HG03571 (cell line): ENCODE measurements at regions not wholly inside any gene's neighbourhood (a gene's known extent, or its start where the extent isn't known, plus 50 kb on each side); places are given as distances from the start of the nearest gene placed in this dataset.
"Not testable (repeated sequence)": the region's sequence is repeated elsewhere in the genome, so short reads cannot be mapped to it uniquely, and the experiment has no call there.

Source experiments
- ATAC-seq: cut with Tn5 transposase; IDR thresholded peaks from one replicate; pipeline ENCODE4 v1.9.1; 2021; ENCODE audit not compliant: unreplicated experiment

- no peak for ATAC-seq
Observed at GRCh38 chr1:184858288-184858687, 103.6 kb upstream of the EDEM3 start.

- no peak for ATAC-seq
Observed at GRCh38 chr1:184854496-184855140, 100.0 kb upstream of the EDEM3 start.

- no peak for ATAC-seq
Observed at GRCh38 chr1:184854036-184854435, 99.4 kb upstream of the EDEM3 start.

GRCh38 chr1:184851822-184852746 lies 97.4 kb upstream of the EDEM3 start:
- no peak for ATAC-seq

GRCh38 chr1:184843732-184844495 lies 89.3 kb upstream of the EDEM3 start:
- peak; percentile 84 for ATAC-seq

GRCh38 chr1:184840596-184840995 lies 85.9 kb upstream of the EDEM3 start:
- ATAC-seq = no peak

GRCh38 chr1:184838504-184838951 lies 83.9 kb upstream of the EDEM3 start:
- no peak for ATAC-seq

GRCh38 chr1:184836934-184837895 lies 82.6 kb upstream of the EDEM3 start:
- ATAC-seq = no peak

- ATAC-seq = no peak
Observed at GRCh38 chr1:184836141-184836540, 81.5 kb upstream of the EDEM3 start.

GRCh38 chr1:184833994-184834393 lies 79.3 kb upstream of the EDEM3 start:
- not testable (repeated sequence) for ATAC-seq

GRCh38 chr1:184832517-184832916 lies 77.9 kb upstream of the EDEM3 start:
- ATAC-seq = no peak

- ATAC-seq = not testable (repeated sequence)
Observed at GRCh38 chr1:184829496-184829895, 74.8 kb upstream of the EDEM3 start.

GRCh38 chr1:184828369-184828717 lies 73.7 kb upstream of the EDEM3 start:
- ATAC-seq = no peak

- ATAC-seq = no peak
Observed at GRCh38 chr1:184827600-184828368, 73.1 kb upstream of the EDEM3 start.

- no peak for ATAC-seq
Observed at GRCh38 chr1:184826001-184826400, 71.3 kb upstream of the EDEM3 start.

GRCh38 chr1:184825571-184825970 lies 70.9 kb upstream of the EDEM3 start:
- ATAC-seq = no peak

- ATAC-seq = no peak
Observed at GRCh38 chr1:184824691-184825323, 70.1 kb upstream of the EDEM3 start.

GRCh38 chr1:184823080-184823479 lies 68.4 kb upstream of the EDEM3 start:
- ATAC-seq = no peak

GRCh38 chr1:184822267-184822666 lies 67.6 kb upstream of the EDEM3 start:
- ATAC-seq = no peak
